Neural progenitor cell (in vitro differentiated cells): ENCODE measurements at regions not wholly inside any gene's neighbourhood (a gene's known extent, or its start where the extent isn't known, plus 50 kb on each side); places are given as distances from the start of the nearest gene placed in this dataset.

Experiments
- EZH2 ChIP-seq: fragments of 200-600 bp; sonication (generic); IDR thresholded peaks from 2 replicates; pipeline ENCODE4 v1.6.1; 2017; ENCODE audit warnings: antibody characterized with exemption, mild to moderate bottlenecking, moderate library complexity
- EZH2phosphoT487 ChIP-seq: fragments of 200-600 bp; sonication (generic); IDR thresholded peaks from 2 replicates; pipeline ENCODE4 v1.6.1; 2017; ENCODE audit warnings: antibody characterized with exemption
- TF ChIP-seq, protein P1 (sequence below): fragments of 200-600 bp; sonication (generic); IDR thresholded peaks from 2 replicates; pipeline ENCODE4 v1.5.1; 2017; ENCODE audit warnings: antibody characterized with exemption, mild to moderate bottlenecking

DNA sequence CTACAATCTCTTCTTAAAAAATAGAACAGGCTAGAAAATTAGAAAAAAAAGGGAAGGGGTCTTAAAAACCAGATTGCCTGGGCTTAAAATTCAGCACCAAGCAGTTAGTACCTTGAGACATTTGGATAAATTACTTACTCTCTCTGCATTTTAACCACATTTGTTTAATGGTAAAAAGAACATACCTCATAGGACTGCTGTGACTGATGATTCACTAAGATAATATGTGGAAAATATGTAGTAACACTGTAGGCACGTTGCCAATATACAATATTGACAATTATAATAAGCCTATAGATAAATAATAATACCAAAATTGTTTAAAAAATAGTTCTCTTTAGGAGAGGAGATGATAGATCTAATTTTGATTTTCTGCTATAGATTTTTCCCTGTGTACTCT is 750.4 kb downstream of the TENT5A start:
- TF ChIP-seq, protein P1, sequence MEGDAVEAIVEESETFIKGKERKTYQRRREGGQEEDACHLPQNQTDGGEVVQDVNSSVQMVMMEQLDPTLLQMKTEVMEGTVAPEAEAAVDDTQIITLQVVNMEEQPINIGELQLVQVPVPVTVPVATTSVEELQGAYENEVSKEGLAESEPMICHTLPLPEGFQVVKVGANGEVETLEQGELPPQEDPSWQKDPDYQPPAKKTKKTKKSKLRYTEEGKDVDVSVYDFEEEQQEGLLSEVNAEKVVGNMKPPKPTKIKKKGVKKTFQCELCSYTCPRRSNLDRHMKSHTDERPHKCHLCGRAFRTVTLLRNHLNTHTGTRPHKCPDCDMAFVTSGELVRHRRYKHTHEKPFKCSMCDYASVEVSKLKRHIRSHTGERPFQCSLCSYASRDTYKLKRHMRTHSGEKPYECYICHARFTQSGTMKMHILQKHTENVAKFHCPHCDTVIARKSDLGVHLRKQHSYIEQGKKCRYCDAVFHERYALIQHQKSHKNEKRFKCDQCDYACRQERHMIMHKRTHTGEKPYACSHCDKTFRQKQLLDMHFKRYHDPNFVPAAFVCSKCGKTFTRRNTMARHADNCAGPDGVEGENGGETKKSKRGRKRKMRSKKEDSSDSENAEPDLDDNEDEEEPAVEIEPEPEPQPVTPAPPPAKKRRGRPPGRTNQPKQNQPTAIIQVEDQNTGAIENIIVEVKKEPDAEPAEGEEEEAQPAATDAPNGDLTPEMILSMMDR = no peak
- no peak for TF ChIP-seq EZH2
- TF ChIP-seq EZH2phosphoT487 = no peak
